Muscle of leg (tissue), 3 donors: ENCODE measurements at regions not wholly inside any gene's neighbourhood (a gene's known extent, or its start where the extent isn't known, plus 50 kb on each side); places are given as distances from the start of the nearest gene placed in this dataset.
A peak's percentile ranks its signal among the peaks of the same experiment; 100 is the strongest.

ENCODE experiments used
- DNase-seq: peaks from one replicate; pipeline ENCODE4 v3.0.0; 2013
- H3K27ac ChIP-seq: one replicate; pipeline ENCODE4 v1.5.1; 2013; ENCODE audit warnings: mild to moderate bottlenecking, low read length, control low read depth
- H3K27me3 ChIP-seq: one replicate; pipeline ENCODE4 v1.6.1; 2013; ENCODE audit warnings: low read length; ENCODE audit not compliant: control insufficient read depth, insufficient read depth
- H3K36me3 ChIP-seq: one replicate; pipeline ENCODE4 v1.6.1; 2013; ENCODE audit warnings: low read length; ENCODE audit not compliant: control insufficient read depth, insufficient read depth
- H3K4me1 ChIP-seq: one replicate; pipeline ENCODE4 v1.6.1; 2013; ENCODE audit warnings: low read length; ENCODE audit not compliant: control insufficient read depth, insufficient read depth
- H3K4me3 ChIP-seq: one replicate; pipeline ENCODE4 v1.5.1; 2013; ENCODE audit warnings: low read length, control low read depth
- H3K9me3 ChIP-seq: replicated peaks from 2 replicates; pipeline ENCODE4 v1.6.1; 2013; ENCODE audit warnings: low read depth, low read length; ENCODE audit not compliant: control insufficient read depth
- WGBS: methylation state at CpG from one replicate; pipeline ENCODE4 v1.1.5; 2013; ENCODE audit warnings: missing lambda C conversion rate; ENCODE audit not compliant: insufficient coverage; 5-methylcytosine and 5-hydroxymethylcytosine counted together

GRCh38 chr14:26206640-26207039, 391.2 kb downstream of the NOVA1 start:
- DNase-seq = peak; percentile 27
- no CpG with 5 or more reads among the region's 2 CpGs for WGBS
- H3K4me1 ChIP-seq = no peaks in the 10 kb centered on the region
- no peaks in the 10 kb centered on the region for H3K36me3 ChIP-seq
- H3K27me3 ChIP-seq = peaks cover 7% of the 10 kb centered on the region
- no peaks in the 10 kb centered on the region for H3K9me3 ChIP-seq
- H3K27ac ChIP-seq = no peak overlapping the region
- no peak overlapping the region for H3K4me3 ChIP-seq

GRCh38 chr14:26204728-26205479, 392.9 kb downstream of the NOVA1 start:
- Histone ChIP-seq H3K9me3 (no peaks in the 10 kb centered on the region), H3K27ac (peak overlapping the region; percentile 82), H3K36me3 (no peaks in the 10 kb centered on the region), H3K4me1 (no peaks in the 10 kb centered on the region), H3K27me3 (peaks cover 7% of the 10 kb centered on the region), H3K4me3 (peak overlapping the region; percentile 51)
- WGBS = 1% methylated on average over 24 of the region's 48 CpGs
- DNase-seq = peak; percentile 70

GRCh38 chr14:26204366-26204727, 393.5 kb downstream of the NOVA1 start:
- Histone ChIP-seq H3K36me3 (no peaks in the 10 kb centered on the region), H3K4me1 (no peaks in the 10 kb centered on the region), H3K27ac (peak overlapping the region; percentile 82), H3K4me3 (peak overlapping the region; percentile 51), H3K27me3 (peaks cover 7% of the 10 kb centered on the region), H3K9me3 (no peaks in the 10 kb centered on the region)
- peak; percentile 71 for DNase-seq
- no CpG with 5 or more reads among the region's 5 CpGs for WGBS

- peaks cover 7% of the 10 kb centered on the region for H3K27me3 ChIP-seq
- DNase-seq = no peak
- no peaks in the 10 kb centered on the region for H3K9me3 ChIP-seq
- no peaks in the 10 kb centered on the region for H3K4me1 ChIP-seq
- no CpG with 5 or more reads among the region's 3 CpGs for WGBS
- no peak overlapping the region for H3K4me3 ChIP-seq
- H3K36me3 ChIP-seq = no peaks in the 10 kb centered on the region
- no peak overlapping the region for H3K27ac ChIP-seq
These were observed 397.1 kb downstream of the NOVA1 start for GRCh38 chr14:26200687-26201086.

GRCh38 chr14:26199590-26200370, 398.1 kb downstream of the NOVA1 start:
- Histone ChIP-seq H3K9me3 (no peaks in the 10 kb centered on the region), H3K4me3 (no peak overlapping the region), H3K4me1 (no peaks in the 10 kb centered on the region), H3K36me3 (no peaks in the 10 kb centered on the region), H3K27me3 (peaks cover 1% of the 10 kb centered on the region), H3K27ac (no peak overlapping the region)
- DNase-seq = no peak
- 90% methylated on average over 3 of the region's 6 CpGs for WGBS

- DNase-seq = no peak
- no CpG with 5 or more reads among the region's 2 CpGs for WGBS
- Histone ChIP-seq H3K27ac (no peak overlapping the region), H3K36me3 (no peaks in the 10 kb centered on the region), H3K9me3 (no peaks in the 10 kb centered on the region), H3K4me3 (no peak overlapping the region), H3K4me1 (no peaks in the 10 kb centered on the region), H3K27me3 (no peaks in the 10 kb centered on the region)
These were observed 398.7 kb downstream of the NOVA1 start for GRCh38 chr14:26199096-26199495.

GRCh38 chr14:26194816-26195215, 403.0 kb downstream of the NOVA1 start:
- no CpG with 5 or more reads among the region's 1 CpG for WGBS
- H3K4me1 ChIP-seq = no peaks in the 10 kb centered on the region
- H3K27ac ChIP-seq = no peak overlapping the region
- H3K36me3 ChIP-seq = no peaks in the 10 kb centered on the region
- H3K4me3 ChIP-seq = no peak overlapping the region
- no peak for DNase-seq
- H3K27me3 ChIP-seq = no peaks in the 10 kb centered on the region
- H3K9me3 ChIP-seq = no peaks in the 10 kb centered on the region

GRCh38 chr14:26191671-26192070, 406.2 kb downstream of the NOVA1 start:
- DNase-seq = no peak
- no peak overlapping the region for H3K4me3 ChIP-seq
- H3K36me3 ChIP-seq = no peaks in the 10 kb centered on the region
- no peaks in the 10 kb centered on the region for H3K4me1 ChIP-seq
- no CpG with 5 or more reads among the region's 1 CpG for WGBS
- no peaks in the 10 kb centered on the region for H3K9me3 ChIP-seq
- H3K27me3 ChIP-seq = no peaks in the 10 kb centered on the region
- no peak overlapping the region for H3K27ac ChIP-seq

GRCh38 chr14:26191123-26191522, 406.7 kb downstream of the NOVA1 start:
- 100% methylated on average over 2 of the region's 4 CpGs for WGBS

GRCh38 chr14:26190646-26191045, 407.2 kb downstream of the NOVA1 start:
- H3K27ac ChIP-seq = no peak overlapping the region
- H3K36me3 ChIP-seq = no peaks in the 10 kb centered on the region
- DNase-seq = no peak
- no peaks in the 10 kb centered on the region for H3K4me1 ChIP-seq
- H3K4me3 ChIP-seq = no peak overlapping the region
- whole genome bisulfite sequencing = no CpG with 5 or more reads among the region's 2 CpGs
- no peaks in the 10 kb centered on the region for H3K9me3 ChIP-seq
- H3K27me3 ChIP-seq = no peaks in the 10 kb centered on the region

More at GRCh38 chr14:26191123-26191522, 406.7 kb downstream of the NOVA1 start:
- H3K36me3 ChIP-seq = no peaks in the 10 kb centered on the region
- no peak overlapping the region for H3K4me3 ChIP-seq
- no peaks in the 10 kb centered on the region for H3K27me3 ChIP-seq
- H3K4me1 ChIP-seq = no peaks in the 10 kb centered on the region
- no peaks in the 10 kb centered on the region for H3K9me3 ChIP-seq
- no peak for DNase-seq
- H3K27ac ChIP-seq = no peak overlapping the region
